ENCODE measurements at regions not wholly inside any gene's neighbourhood (a gene's known extent, or its start where the extent isn't known, plus 50 kb on each side); places are given as distances from the start of the nearest gene placed in this dataset.

DNA sequence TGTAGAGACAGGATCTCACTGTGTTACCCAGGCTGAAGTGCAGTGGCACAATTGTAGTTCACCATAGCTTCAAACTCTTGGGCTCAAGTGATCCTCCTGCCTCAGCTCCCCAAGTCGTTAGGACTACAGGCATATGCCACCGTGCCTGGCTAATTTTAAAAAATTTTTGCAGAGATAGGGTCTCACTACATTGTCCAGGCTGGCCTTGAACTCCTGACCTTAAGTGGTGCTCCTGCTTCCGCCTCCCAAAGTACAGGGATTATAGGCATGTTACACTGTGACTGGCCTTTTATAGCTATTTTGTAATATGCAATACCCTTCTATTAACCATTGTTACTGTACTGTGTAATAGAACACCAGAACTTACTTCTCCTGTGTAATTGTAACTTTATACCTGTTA lies 139.3 kb upstream of the ZNF267 start:
- TF ChIP-seq, protein P1, sequence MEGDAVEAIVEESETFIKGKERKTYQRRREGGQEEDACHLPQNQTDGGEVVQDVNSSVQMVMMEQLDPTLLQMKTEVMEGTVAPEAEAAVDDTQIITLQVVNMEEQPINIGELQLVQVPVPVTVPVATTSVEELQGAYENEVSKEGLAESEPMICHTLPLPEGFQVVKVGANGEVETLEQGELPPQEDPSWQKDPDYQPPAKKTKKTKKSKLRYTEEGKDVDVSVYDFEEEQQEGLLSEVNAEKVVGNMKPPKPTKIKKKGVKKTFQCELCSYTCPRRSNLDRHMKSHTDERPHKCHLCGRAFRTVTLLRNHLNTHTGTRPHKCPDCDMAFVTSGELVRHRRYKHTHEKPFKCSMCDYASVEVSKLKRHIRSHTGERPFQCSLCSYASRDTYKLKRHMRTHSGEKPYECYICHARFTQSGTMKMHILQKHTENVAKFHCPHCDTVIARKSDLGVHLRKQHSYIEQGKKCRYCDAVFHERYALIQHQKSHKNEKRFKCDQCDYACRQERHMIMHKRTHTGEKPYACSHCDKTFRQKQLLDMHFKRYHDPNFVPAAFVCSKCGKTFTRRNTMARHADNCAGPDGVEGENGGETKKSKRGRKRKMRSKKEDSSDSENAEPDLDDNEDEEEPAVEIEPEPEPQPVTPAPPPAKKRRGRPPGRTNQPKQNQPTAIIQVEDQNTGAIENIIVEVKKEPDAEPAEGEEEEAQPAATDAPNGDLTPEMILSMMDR (conservative IDR thresholded peaks at IDR 0.05; ENCODE audit: low read depth, low read length), result no peak
- TF ChIP-seq EZH2 (IDR thresholded peaks at IDR 0.05; ENCODE audit: low read length, unreplicated experiment), result no peak
- TF ChIP-seq EZH2phosphoT487 (IDR thresholded peaks at IDR 0.05; ENCODE audit: borderline replicate concordance, low read length), result no peak
